SK-N-SH (cell line): ENCODE measurements at regions not wholly inside any gene's neighbourhood (a gene's known extent, or its start where the extent isn't known, plus 50 kb on each side); places are given as distances from the start of the nearest gene placed in this dataset.

Experiments used
- CTCF ChIA-PET: fragments of 300-600, 350-600 bp; formaldehyde crosslinking; extraction: SDS; loops from one replicate; lab custom pipeline; 2021; lab: Yijun Ruan, JAX
- POLR2A ChIA-PET: fragments of 350-600 bp; sonication (Branson Sonifier 250); formaldehyde crosslinking; extraction: SDS; loops from one replicate; lab custom pipeline; 2020; ENCODE audit warnings: antibody characterized with exemption, inconsistent platforms; lab: Yijun Ruan, JAX
- DNase-seq: peaks from one replicate; pipeline ENCODE4 v3.0.0; 2012
- H2AFZ ChIP-seq: fragments of 200-600 bp; sonication (generic); 2 replicates; pipeline ENCODE4 v1.8.1; 2016; ENCODE audit warnings: antibody characterized with exemption, mild to moderate bottlenecking, low read depth
- H3F3A ChIP-seq: fragments of 200-600 bp; sonication (generic); replicated peaks from 2 replicates; pipeline ENCODE3; 2016; ENCODE audit warnings: antibody characterized with exemption, mild to moderate bottlenecking; ENCODE audit not compliant: insufficient read depth
- H3K27ac ChIP-seq, 2 experiments: fragments of 200-500 bp in 1 of 2; fragments of 200-600 bp in 1 of 2; sonication (Bioruptor generic) in 1 of 2; sonication (generic), shearing (Covaris generic) in 1 of 2; 2 replicates each; pipeline versions ENCODE4 v1.5.1 to v1.6.1; 2014 to 2016; ENCODE audit warnings: low read depth in 2 of 2, inconsistent platforms in 1 of 2, low read length in 1 of 2, mild to moderate bottlenecking in 1 of 2, mixed read lengths in 1 of 2
- H3K27me3 ChIP-seq: fragments of 200-600 bp; sonication (generic), shearing (Covaris generic); 2 replicates; pipeline ENCODE4 v1.6.1; 2016; ENCODE audit warnings: mixed run types; ENCODE audit not compliant: insufficient read depth
- H3K36me3 ChIP-seq, 2 experiments: fragments of 200-500 bp in 1 of 2; fragments of 200-600 bp in 1 of 2; sonication (Bioruptor generic) in 1 of 2; sonication (generic) in 1 of 2; replicated peaks in 1 of 2; 2 replicates each; pipeline versions ENCODE3 to v1.5.1; 2014 to 2016; ENCODE audit warnings: low read length in 1 of 2, mild to moderate bottlenecking in 1 of 2; ENCODE audit not compliant: insufficient read depth in 2 of 2, control insufficient read depth in 1 of 2
- H3K4me1 ChIP-seq, 2 experiments: fragments of 200-500 bp in 1 of 2; fragments of 200-600 bp in 1 of 2; sonication (Bioruptor generic) in 1 of 2; sonication (generic), shearing (Covaris generic) in 1 of 2; 2 replicates each; pipeline versions ENCODE4 v1.5.1 to v1.6.1; 2014 to 2016; ENCODE audit warnings: low read depth in 1 of 2, low read length in 1 of 2, mixed run types in 1 of 2; ENCODE audit not compliant: insufficient read depth in 2 of 2, control insufficient read depth in 1 of 2
- H3K4me2 ChIP-seq: fragments of 200-600 bp; sonication (generic), shearing (Covaris generic); 2 replicates; pipeline ENCODE4 v1.6.1; 2017; ENCODE audit warnings: mixed run types
- H3K4me3 ChIP-seq, 2 experiments: fragments of 200-500 bp in 1 of 2; fragments of 200-600 bp in 1 of 2; sonication (Bioruptor generic) in 1 of 2; sonication (generic), shearing (Covaris generic) in 1 of 2; 2 replicates each; pipeline versions ENCODE4 v1.5.1 to v1.8.1; 2014 to 2016; ENCODE audit warnings: low read depth in 2 of 2, inconsistent platforms in 1 of 2, low read length in 1 of 2, mild to moderate bottlenecking in 1 of 2, mixed read lengths in 1 of 2, moderate library complexity in 1 of 2
- H3K79me2 ChIP-seq: fragments of 200-600 bp; sonication (generic); 2 replicates; pipeline ENCODE4 v1.8.1; 2017; ENCODE audit warnings: mild to moderate bottlenecking; ENCODE audit not compliant: insufficient read depth
- H3K9ac ChIP-seq: fragments of 200-600 bp; sonication (generic); 2 replicates; pipeline ENCODE4 v1.6.1; 2017; ENCODE audit warnings: mixed run types
- H3K9me2 ChIP-seq: fragments of 200-600 bp; sonication (generic); 2 replicates; pipeline ENCODE4 v1.6.1; 2017; ENCODE audit warnings: mixed run types
- H3K9me3 ChIP-seq: fragments of 200-600 bp; sonication (generic); 2 replicates; pipeline ENCODE4 v1.6.1; 2017; ENCODE audit warnings: mixed run types, mild to moderate bottlenecking, moderate library complexity
- H4K20me1 ChIP-seq: fragments of 200-600 bp; sonication (generic); 2 replicates; pipeline ENCODE4 v1.6.1; 2017; ENCODE audit warnings: mild to moderate bottlenecking, mixed run types; ENCODE audit not compliant: insufficient read depth
- CHD2 ChIP-seq: fragments of 150-350 bp; IDR thresholded peaks from 2 replicates; pipeline ENCODE4 v1.6.1; 2018; ENCODE audit warnings: low read length; ENCODE audit not compliant: partially characterized antibody
- CTCF ChIP-seq: fragments of 200-600 bp; sonication (generic); IDR thresholded peaks from 2 replicates; pipeline ENCODE4 v1.6.1; 2017; ENCODE audit warnings: antibody characterized with exemption, mild to moderate bottlenecking, moderate library complexity
- ELF1 ChIP-seq: IDR thresholded peaks from 2 replicates; pipeline ENCODE4 v1.4.0; 2012
- EZH2phosphoT487 ChIP-seq: fragments of 200-600 bp; sonication (generic); IDR thresholded peaks from 2 replicates; pipeline ENCODE4 v1.6.1; 2017; ENCODE audit warnings: low read depth, mixed run types, mild to moderate bottlenecking, antibody characterized with exemption, moderate library complexity, borderline replicate concordance
- GABPA ChIP-seq: IDR thresholded peaks from 2 replicates; pipeline ENCODE4 v1.4.0; 2012; ENCODE audit warnings: low read depth, mild to moderate bottlenecking
- GATA2 ChIP-seq: sonication (generic); formaldehyde crosslinking; IDR thresholded peaks from 2 replicates; pipeline ENCODE4 v1.5.0; 2020; ENCODE audit warnings: mild to moderate bottlenecking, missing genetic modification reagents
- JUND ChIP-seq: IDR thresholded peaks from 2 replicates; pipeline ENCODE4 v1.4.0; 2012
- NRF1 ChIP-seq: IDR thresholded peaks from 2 replicates; pipeline ENCODE4 v1.6.1; 2012; ENCODE audit warnings: low read depth, mild to moderate bottlenecking, low read length
- POLR2AphosphoS5 ChIP-seq: IDR thresholded peaks from 2 replicates; pipeline ENCODE4 v1.6.1; 2012; ENCODE audit warnings: low read depth, low read length
- RCOR1 ChIP-seq: fragments of 150-350 bp; IDR thresholded peaks from 2 replicates; pipeline ENCODE4 v1.6.1; 2017; ENCODE audit warnings: antibody characterized with exemption, low read length
- RXRA ChIP-seq: IDR thresholded peaks from 2 replicates; pipeline ENCODE4 v1.4.0; 2012; ENCODE audit warnings: low read depth, mild to moderate bottlenecking, borderline replicate concordance
- SIN3A ChIP-seq: IDR thresholded peaks from 2 replicates; pipeline ENCODE4 v1.6.1; 2012; ENCODE audit warnings: low read depth, mild to moderate bottlenecking, low read length, moderate library complexity, borderline replicate concordance
- SMC3 ChIP-seq: IDR thresholded peaks from 2 replicates; pipeline ENCODE4 v1.6.1; 2012; ENCODE audit warnings: low read depth, low read length, improper control_type of control experiment
- TCF12 ChIP-seq: IDR thresholded peaks from 2 replicates; pipeline ENCODE4 v1.4.0; 2012
- TEAD4 ChIP-seq: IDR thresholded peaks from 2 replicates; pipeline ENCODE4 v1.4.0; 2012; ENCODE audit warnings: mild to moderate bottlenecking, borderline replicate concordance; ENCODE audit not compliant: insufficient read depth
- USF1 ChIP-seq: IDR thresholded peaks from 2 replicates; pipeline ENCODE4 v1.4.0; 2012; ENCODE audit warnings: low read depth, borderline replicate concordance
- WGBS: methylation state at CpG from one replicate; pipeline ENCODE4 v1.1.6; 2017; ENCODE audit warnings: low lambda C conversion rate; 5-methylcytosine and 5-hydroxymethylcytosine counted together
- TF ChIP-seq, protein P1 (sequence below): IDR thresholded peaks from 2 replicates; pipeline ENCODE4; 2012
- TF ChIP-seq, protein P2 (sequence below): fragments of 150-350 bp; IDR thresholded peaks from 2 replicates; pipeline ENCODE4 v1.6.1; 2017; ENCODE audit warnings: antibody characterized with exemption, low read length, low read depth, borderline replicate concordance

- Histone ChIP-seq H3F3A (no peaks in the 10 kb centered on the region), H3K4me1 (no peaks in the 10 kb centered on the region), H3K9me3 (no peaks in the 10 kb centered on the region), H3K9me2 (no peaks in the 10 kb centered on the region), H4K20me1 (no peaks in the 10 kb centered on the region), H3K79me2 (no peaks in the 10 kb centered on the region), H3K27me3 (no peaks in the 10 kb centered on the region), H3K36me3 (peaks cover 0 to 3% of the 10 kb centered on the region in 2 experiments), H3K4me3 (no peak overlapping the region), H2AFZ (no peak overlapping the region), H3K27ac (no peak overlapping the region), H3K9ac (no peak overlapping the region), H3K4me2 (no peak overlapping the region)
- TF ChIP-seq GATA2 (no peak), NRF1 (no peak), USF1 (no peak), EZH2phosphoT487 (no peak)
- TF ChIP-seq, protein P1, sequence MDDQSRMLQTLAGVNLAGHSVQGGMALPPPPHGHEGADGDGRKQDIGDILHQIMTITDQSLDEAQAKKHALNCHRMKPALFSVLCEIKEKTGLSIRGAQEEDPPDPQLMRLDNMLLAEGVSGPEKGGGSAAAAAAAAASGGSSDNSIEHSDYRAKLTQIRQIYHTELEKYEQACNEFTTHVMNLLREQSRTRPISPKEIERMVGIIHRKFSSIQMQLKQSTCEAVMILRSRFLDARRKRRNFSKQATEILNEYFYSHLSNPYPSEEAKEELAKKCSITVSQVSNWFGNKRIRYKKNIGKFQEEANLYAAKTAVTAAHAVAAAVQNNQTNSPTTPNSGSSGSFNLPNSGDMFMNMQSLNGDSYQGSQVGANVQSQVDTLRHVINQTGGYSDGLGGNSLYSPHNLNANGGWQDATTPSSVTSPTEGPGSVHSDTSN, result no peak
- 39% methylated on average over 1 of the region's 1 CpG for WGBS
- CTCF ChIA-PET, result interaction anchor here (1.1 kb wide), 1 partner anchor 10 kb away, joined by 3 read pairs; no protein-coding TSS in a partner anchor
- POLR2A ChIA-PET, result no interaction called here
- no peak for DNase-seq
These were observed 59.6 kb upstream of the GRAMD2B start for GRCh38 chr5:126363658-126364057.

DNA sequence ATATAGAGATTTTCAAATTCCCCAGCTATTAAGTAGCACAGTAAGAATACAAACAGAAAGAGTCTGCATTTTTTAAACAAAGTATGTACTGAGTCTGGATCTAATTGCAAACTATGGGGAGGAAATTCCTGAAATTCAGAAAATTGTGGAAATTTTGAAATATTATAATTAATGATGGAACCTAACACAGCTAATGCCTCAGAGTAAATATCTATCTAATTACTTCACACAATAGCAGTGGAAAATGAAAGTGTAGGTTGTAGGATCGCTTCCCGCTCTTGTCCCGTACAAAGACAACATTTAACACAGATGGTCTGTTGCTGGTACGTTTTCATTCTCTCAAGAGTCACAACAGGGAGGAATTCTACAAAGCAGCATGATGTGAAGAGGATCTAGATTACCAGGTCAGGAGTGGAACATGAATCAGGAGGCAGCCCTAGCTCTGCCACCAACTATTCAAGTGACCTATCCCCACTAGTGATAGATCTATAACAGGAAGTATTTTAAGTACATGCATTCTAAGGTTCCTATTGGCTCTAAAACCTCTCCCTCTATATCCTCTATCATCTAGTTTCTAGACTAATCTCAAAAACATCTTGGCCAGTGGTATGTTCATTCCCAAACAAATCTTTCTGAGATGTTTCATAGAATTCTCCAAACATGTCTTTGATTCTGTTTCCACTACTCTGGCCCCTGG, 58.9 kb upstream of the GRAMD2B start:
- CTCF ChIA-PET, result interaction anchor here (1.1 kb wide), 1 partner anchor 10 kb away, joined by 3 read pairs; no protein-coding TSS in a partner anchor

More for the DNA sequence above, 58.9 kb upstream of the GRAMD2B start:
- TF ChIP-seq SIN3A (no peak), RCOR1 (no peak), JUND (no peak), ELF1 (no peak), TCF12 (no peak), GATA2 (no peak), CHD2 (no peak), SMC3 (no peak), GABPA (no peak), TEAD4 (no peak), RXRA (no peak), CTCF (no peak), POLR2AphosphoS5 (no peak)
- TF ChIP-seq, protein P2, sequence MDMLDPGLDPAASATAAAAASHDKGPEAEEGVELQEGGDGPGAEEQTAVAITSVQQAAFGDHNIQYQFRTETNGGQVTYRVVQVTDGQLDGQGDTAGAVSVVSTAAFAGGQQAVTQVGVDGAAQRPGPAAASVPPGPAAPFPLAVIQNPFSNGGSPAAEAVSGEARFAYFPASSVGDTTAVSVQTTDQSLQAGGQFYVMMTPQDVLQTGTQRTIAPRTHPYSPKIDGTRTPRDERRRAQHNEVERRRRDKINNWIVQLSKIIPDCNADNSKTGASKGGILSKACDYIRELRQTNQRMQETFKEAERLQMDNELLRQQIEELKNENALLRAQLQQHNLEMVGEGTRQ, result no peak
- no peaks in the 10 kb centered on the region for H3K9me2 ChIP-seq
- H3K36me3 ChIP-seq, result peaks cover 0 to 3% of the 10 kb centered on the region in 2 experiments
- no peak overlapping the region for H3K27ac ChIP-seq
- no peaks in the 10 kb centered on the region for H4K20me1 ChIP-seq
- H3F3A ChIP-seq, result no peaks in the 10 kb centered on the region
- 94% methylated on average over 4 of the region's 4 CpGs for WGBS
- H2AFZ ChIP-seq, result peak overlapping the region; percentile 42; the same call in 1 of the 2 replicates
- H3K4me1 ChIP-seq, result no peaks in the 10 kb centered on the region
- no peaks in the 10 kb centered on the region for H3K27me3 ChIP-seq
- POLR2A ChIA-PET, result no interaction called here
- H3K79me2 ChIP-seq, result no peaks in the 10 kb centered on the region
- no peak overlapping the region for H3K4me3 ChIP-seq
- no peak overlapping the region for H3K9ac ChIP-seq
- H3K9me3 ChIP-seq, result no peaks in the 10 kb centered on the region
- no peak for DNase-seq
- H3K4me2 ChIP-seq, result no peak overlapping the region
